Liver (tissue), 8 donors: ENCODE measurements at regions not wholly inside any gene's neighbourhood (a gene's known extent, or its start where the extent isn't known, plus 50 kb on each side); places are given as distances from the start of the nearest gene placed in this dataset.

Experiments used
- DNase-seq: peaks from one replicate; pipeline ENCODE4 v3.0.0-alpha.2; 2017; ENCODE audit warnings: low spot score
- H3K27ac ChIP-seq, 2 donors: one replicate each; pipeline ENCODE4 v1.7.0; 2013; ENCODE audit warnings: inconsistent platforms in 2 of 2, low read length in 2 of 2, control low read depth in 1 of 2, low read depth in 1 of 2, mild to moderate bottlenecking in 1 of 2
- H3K27me3 ChIP-seq, 4 donors: one replicate each; pipeline versions ENCODE4 v1.6.1 to v1.7.0; 2013; ENCODE audit warnings: low read length in 3 of 4, inconsistent platforms in 1 of 4, mild to moderate bottlenecking in 1 of 4, moderate library complexity in 1 of 4; ENCODE audit not compliant: control insufficient read depth in 4 of 4, insufficient read depth in 4 of 4
- H3K36me3 ChIP-seq, 4 donors: one replicate each; pipeline versions ENCODE4 v1.6.1 to v1.7.0; 2013; ENCODE audit warnings: low read length in 3 of 4, mild to moderate bottlenecking in 3 of 4, low read depth in 1 of 4, moderate library complexity in 1 of 4; ENCODE audit not compliant: control insufficient read depth in 4 of 4, insufficient read depth in 3 of 4
- H3K4me1 ChIP-seq, 4 donors: one replicate each; pipeline versions ENCODE4 v1.6.1 to v1.7.0; 2013; ENCODE audit warnings: low read length in 3 of 4, mild to moderate bottlenecking in 3 of 4, moderate library complexity in 1 of 4; ENCODE audit not compliant: control insufficient read depth in 4 of 4, insufficient read depth in 4 of 4
- H3K4me3 ChIP-seq, 3 donors: one replicate each; pipeline versions ENCODE4 v1.6.1 to v1.7.0; 2013; ENCODE audit warnings: low read length in 3 of 3, control low read depth in 1 of 3, low read depth in 1 of 3, mild to moderate bottlenecking in 1 of 3
- H3K9ac ChIP-seq, 2 donors: one replicate each; pipeline ENCODE4 v1.7.0; 2013; ENCODE audit warnings: low read length in 2 of 2, mild to moderate bottlenecking in 2 of 2, moderate library complexity in 2 of 2, control low read depth in 1 of 2, low read depth in 1 of 2
- H3K9me3 ChIP-seq, 4 donors: one replicate each; pipeline versions ENCODE4 v1.6.1 to v1.7.0; 2013; ENCODE audit warnings: low read length in 3 of 4; ENCODE audit not compliant: control insufficient read depth in 4 of 4
- EGR1 ChIP-seq, 2 donors: IDR thresholded peaks; 2 replicates each; pipeline ENCODE4 v1.6.1; 2016 to 2018; ENCODE audit warnings: antibody characterized with exemption in 2 of 2, low read depth in 2 of 2
- FOXA1 ChIP-seq: IDR thresholded peaks from 2 replicates; pipeline ENCODE4 v1.6.1; 2016; ENCODE audit warnings: antibody characterized with exemption
- FOXA2 ChIP-seq: IDR thresholded peaks from 2 replicates; pipeline ENCODE4 v1.6.1; 2016; ENCODE audit warnings: antibody characterized with exemption
- GABPA ChIP-seq, 2 donors: IDR thresholded peaks in 1 of 2; conservative IDR thresholded peaks in 1 of 2; 2 replicates each; pipeline ENCODE4 v1.6.1; 2016; ENCODE audit warnings: antibody characterized with exemption in 2 of 2, mild to moderate bottlenecking in 1 of 2, moderate library complexity in 1 of 2
- HNF4A ChIP-seq, 2 donors: conservative IDR thresholded peaks; 2 replicates each; pipeline ENCODE4 v1.6.1; 2016; ENCODE audit warnings: antibody characterized with exemption in 2 of 2, mild to moderate bottlenecking in 2 of 2
- HNF4G ChIP-seq: IDR thresholded peaks from 2 replicates; pipeline ENCODE4 v1.6.1; 2016; ENCODE audit warnings: antibody characterized with exemption
- JUND ChIP-seq, 2 donors: IDR thresholded peaks; 2 replicates each; pipeline ENCODE4 v1.6.1; 2016; ENCODE audit warnings: antibody characterized with exemption in 2 of 2
- NR2F2 ChIP-seq: IDR thresholded peaks from 2 replicates; pipeline ENCODE4 v1.6.1; 2016; ENCODE audit warnings: antibody characterized with exemption
- RAD21 ChIP-seq, 2 donors: IDR thresholded peaks; 2 replicates each; pipeline ENCODE4 v1.6.1; 2016; ENCODE audit warnings: antibody characterized with exemption in 2 of 2, mild to moderate bottlenecking in 2 of 2
- RXRA ChIP-seq, 2 donors: IDR thresholded peaks; 2 replicates each; pipeline ENCODE4 v1.6.1; 2017 to 2018; ENCODE audit warnings: antibody characterized with exemption in 2 of 2, mild to moderate bottlenecking in 1 of 2
- SP1 ChIP-seq: IDR thresholded peaks from 2 replicates; pipeline ENCODE4 v1.6.1; 2018; ENCODE audit warnings: antibody characterized with exemption, mild to moderate bottlenecking
- TAF1 ChIP-seq: conservative IDR thresholded peaks from 2 replicates; pipeline ENCODE4 v1.6.1; 2016; ENCODE audit warnings: antibody characterized with exemption, mild to moderate bottlenecking
- YY1 ChIP-seq: IDR thresholded peaks from 2 replicates; pipeline ENCODE4 v1.6.1; 2016; ENCODE audit warnings: antibody characterized with exemption, mild to moderate bottlenecking
- WGBS: extraction: QIAGEN DNeasy Blood & Tissue Kit; methylation state at CpG from one replicate; pipeline ENCODE4 v1.1.7; 2013; 5-methylcytosine and 5-hydroxymethylcytosine counted together
- TF ChIP-seq, protein P1 (sequence below): IDR thresholded peaks from 2 replicates; pipeline ENCODE4 v1.6.1; 2016; ENCODE audit warnings: antibody characterized with exemption
- TF ChIP-seq, protein P2 (sequence below): IDR thresholded peaks from 2 replicates; pipeline ENCODE4 v1.6.1; 2016; ENCODE audit warnings: antibody characterized with exemption
- TF ChIP-seq, protein P3 (sequence below): IDR thresholded peaks from 2 replicates; pipeline ENCODE4 v1.6.1; 2016; ENCODE audit warnings: antibody characterized with exemption
- TF ChIP-seq, protein P4 (sequence below): fragments of 150-350 bp; IDR thresholded peaks from 2 replicates; pipeline ENCODE4 v1.5.1; 2017; ENCODE audit warnings: improper control_type of control experiment, low read depth, low read length; ENCODE audit not compliant: missing input control
- TF ChIP-seq, protein P5 (sequence below): IDR thresholded peaks from 2 replicates; pipeline ENCODE4 v1.6.1; 2016; ENCODE audit warnings: antibody characterized with exemption, mild to moderate bottlenecking
- donor health status: healthy.
- donor health status: healthy.
- donor health status: healthy.
- donor health status: healthy.
- donor health status: healthy.

DNA sequence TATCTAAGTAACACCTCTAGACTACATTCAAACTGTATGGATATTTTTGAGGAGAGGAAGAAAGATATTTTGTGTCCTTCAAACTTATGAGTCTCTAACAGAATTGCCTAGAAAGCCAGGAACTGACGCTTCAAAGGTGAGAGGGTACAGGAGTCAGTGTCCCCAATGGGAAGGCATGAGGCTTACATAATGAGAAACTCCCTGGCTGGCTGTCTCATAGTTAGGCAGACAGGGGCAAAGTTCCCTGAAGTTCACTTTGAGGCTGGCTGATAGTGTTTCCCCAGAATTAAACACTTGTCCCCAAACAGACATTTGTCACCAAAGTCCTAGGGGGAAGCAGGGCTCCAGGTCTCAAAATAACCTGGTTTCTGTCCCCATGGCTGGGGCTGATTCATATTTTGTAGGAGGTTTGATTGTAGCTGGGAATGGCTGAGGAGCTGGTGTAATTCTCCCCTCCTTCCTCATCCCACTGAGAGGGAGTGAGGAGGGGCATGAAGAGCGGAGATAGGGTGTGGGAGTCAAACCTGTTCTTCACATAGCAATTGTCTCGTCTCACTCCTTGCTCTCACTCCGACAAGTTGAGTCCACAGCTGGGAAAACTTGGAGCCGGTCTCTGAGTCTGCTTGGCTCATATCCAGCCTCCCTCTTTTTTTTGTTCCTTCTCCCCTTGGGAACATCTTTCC lies 56.4 kb upstream of the CISTR start:
- H3K9me3 ChIP-seq: no peaks in the 10 kb centered on the region
- no peak for DNase-seq
- no peaks in the 10 kb centered on the region for H3K36me3 ChIP-seq
- WGBS: 58% methylated on average over 5 of the region's 5 CpGs
- TF ChIP-seq RXRA (IDR thresholded peaks at IDR 0.05) (peak; percentile 94 to 95), NR2F2 (peak; percentile 24), JUND (IDR thresholded peaks at IDR 0.05) (peak in 1 of 2 donors; percentile 61), SP1 (peak; percentile 76), EGR1 (IDR thresholded peaks at IDR 0.05; ENCODE audit: low read depth in 2 of 2) (no peak), RAD21 (IDR thresholded peaks at IDR 0.05) (peak in 1 of 2 donors; percentile 33), HNF4A (conservative IDR thresholded peaks at IDR 0.05) (peak; percentile 74 to 87), HNF4G (no peak), FOXA2 (no peak), GABPA (IDR thresholded peaks at IDR 0.05 in 1 of 2, conservative IDR thresholded peaks at IDR 0.05 in 1 of 2) (no peak), FOXA1 (peak; percentile 18), YY1 (peak; percentile 37), TAF1 (no peak)
- TF ChIP-seq, protein P1, sequence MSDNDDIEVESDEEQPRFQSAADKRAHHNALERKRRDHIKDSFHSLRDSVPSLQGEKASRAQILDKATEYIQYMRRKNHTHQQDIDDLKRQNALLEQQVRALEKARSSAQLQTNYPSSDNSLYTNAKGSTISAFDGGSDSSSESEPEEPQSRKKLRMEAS: peak; percentile 43
- TF ChIP-seq, protein P2, sequence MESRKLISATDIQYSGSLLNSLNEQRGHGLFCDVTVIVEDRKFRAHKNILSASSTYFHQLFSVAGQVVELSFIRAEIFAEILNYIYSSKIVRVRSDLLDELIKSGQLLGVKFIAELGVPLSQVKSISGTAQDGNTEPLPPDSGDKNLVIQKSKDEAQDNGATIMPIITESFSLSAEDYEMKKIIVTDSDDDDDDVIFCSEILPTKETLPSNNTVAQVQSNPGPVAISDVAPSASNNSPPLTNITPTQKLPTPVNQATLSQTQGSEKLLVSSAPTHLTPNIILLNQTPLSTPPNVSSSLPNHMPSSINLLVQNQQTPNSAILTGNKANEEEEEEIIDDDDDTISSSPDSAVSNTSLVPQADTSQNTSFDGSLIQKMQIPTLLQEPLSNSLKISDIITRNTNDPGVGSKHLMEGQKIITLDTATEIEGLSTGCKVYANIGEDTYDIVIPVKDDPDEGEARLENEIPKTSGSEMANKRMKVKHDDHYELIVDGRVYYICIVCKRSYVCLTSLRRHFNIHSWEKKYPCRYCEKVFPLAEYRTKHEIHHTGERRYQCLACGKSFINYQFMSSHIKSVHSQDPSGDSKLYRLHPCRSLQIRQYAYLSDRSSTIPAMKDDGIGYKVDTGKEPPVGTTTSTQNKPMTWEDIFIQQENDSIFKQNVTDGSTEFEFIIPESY: peak; percentile 28
- TF ChIP-seq, protein P3, sequence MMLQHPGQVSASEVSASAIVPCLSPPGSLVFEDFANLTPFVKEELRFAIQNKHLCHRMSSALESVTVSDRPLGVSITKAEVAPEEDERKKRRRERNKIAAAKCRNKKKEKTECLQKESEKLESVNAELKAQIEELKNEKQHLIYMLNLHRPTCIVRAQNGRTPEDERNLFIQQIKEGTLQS: no peak
- TF ChIP-seq, protein P4, sequence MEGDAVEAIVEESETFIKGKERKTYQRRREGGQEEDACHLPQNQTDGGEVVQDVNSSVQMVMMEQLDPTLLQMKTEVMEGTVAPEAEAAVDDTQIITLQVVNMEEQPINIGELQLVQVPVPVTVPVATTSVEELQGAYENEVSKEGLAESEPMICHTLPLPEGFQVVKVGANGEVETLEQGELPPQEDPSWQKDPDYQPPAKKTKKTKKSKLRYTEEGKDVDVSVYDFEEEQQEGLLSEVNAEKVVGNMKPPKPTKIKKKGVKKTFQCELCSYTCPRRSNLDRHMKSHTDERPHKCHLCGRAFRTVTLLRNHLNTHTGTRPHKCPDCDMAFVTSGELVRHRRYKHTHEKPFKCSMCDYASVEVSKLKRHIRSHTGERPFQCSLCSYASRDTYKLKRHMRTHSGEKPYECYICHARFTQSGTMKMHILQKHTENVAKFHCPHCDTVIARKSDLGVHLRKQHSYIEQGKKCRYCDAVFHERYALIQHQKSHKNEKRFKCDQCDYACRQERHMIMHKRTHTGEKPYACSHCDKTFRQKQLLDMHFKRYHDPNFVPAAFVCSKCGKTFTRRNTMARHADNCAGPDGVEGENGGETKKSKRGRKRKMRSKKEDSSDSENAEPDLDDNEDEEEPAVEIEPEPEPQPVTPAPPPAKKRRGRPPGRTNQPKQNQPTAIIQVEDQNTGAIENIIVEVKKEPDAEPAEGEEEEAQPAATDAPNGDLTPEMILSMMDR: no peak
- TF ChIP-seq, protein P5, sequence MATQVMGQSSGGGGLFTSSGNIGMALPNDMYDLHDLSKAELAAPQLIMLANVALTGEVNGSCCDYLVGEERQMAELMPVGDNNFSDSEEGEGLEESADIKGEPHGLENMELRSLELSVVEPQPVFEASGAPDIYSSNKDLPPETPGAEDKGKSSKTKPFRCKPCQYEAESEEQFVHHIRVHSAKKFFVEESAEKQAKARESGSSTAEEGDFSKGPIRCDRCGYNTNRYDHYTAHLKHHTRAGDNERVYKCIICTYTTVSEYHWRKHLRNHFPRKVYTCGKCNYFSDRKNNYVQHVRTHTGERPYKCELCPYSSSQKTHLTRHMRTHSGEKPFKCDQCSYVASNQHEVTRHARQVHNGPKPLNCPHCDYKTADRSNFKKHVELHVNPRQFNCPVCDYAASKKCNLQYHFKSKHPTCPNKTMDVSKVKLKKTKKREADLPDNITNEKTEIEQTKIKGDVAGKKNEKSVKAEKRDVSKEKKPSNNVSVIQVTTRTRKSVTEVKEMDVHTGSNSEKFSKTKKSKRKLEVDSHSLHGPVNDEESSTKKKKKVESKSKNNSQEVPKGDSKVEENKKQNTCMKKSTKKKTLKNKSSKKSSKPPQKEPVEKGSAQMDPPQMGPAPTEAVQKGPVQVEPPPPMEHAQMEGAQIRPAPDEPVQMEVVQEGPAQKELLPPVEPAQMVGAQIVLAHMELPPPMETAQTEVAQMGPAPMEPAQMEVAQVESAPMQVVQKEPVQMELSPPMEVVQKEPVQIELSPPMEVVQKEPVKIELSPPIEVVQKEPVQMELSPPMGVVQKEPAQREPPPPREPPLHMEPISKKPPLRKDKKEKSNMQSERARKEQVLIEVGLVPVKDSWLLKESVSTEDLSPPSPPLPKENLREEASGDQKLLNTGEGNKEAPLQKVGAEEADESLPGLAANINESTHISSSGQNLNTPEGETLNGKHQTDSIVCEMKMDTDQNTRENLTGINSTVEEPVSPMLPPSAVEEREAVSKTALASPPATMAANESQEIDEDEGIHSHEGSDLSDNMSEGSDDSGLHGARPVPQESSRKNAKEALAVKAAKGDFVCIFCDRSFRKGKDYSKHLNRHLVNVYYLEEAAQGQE: no peak
- H3K4me1 ChIP-seq: peaks cover 2 to 12% (median 4%) of the 10 kb centered on the region in 4 donors
- H3K27me3 ChIP-seq: no peaks in the 10 kb centered on the region
- peak overlapping the region; percentile 7 to 15 for H3K27ac ChIP-seq
- H3K4me3 ChIP-seq: no peak overlapping the region
- H3K9ac ChIP-seq: no peak overlapping the region
